H9 (cell line): ENCODE measurements at regions not wholly inside any gene's neighbourhood (a gene's known extent, or its start where the extent isn't known, plus 50 kb on each side); places are given as distances from the start of the nearest gene placed in this dataset.

Experiments
- DNase-seq: peaks from one replicate; pipeline ENCODE4 v3.0.0-alpha.2; 2017
- H2AFZ ChIP-seq: one replicate; pipeline ENCODE4 v1.6.1; 2013; ENCODE audit warnings: mild to moderate bottlenecking, low read length, control low read depth, moderate library complexity
- H2AK5ac ChIP-seq: 2 replicates; pipeline ENCODE4 v1.6.1; 2013; ENCODE audit warnings: low read length, control low read depth, mixed read lengths; ENCODE audit not compliant: insufficient read length
- H2BK120ac ChIP-seq: one replicate; pipeline ENCODE4 v1.6.1; 2013; ENCODE audit warnings: low read depth, mild to moderate bottlenecking, low read length, control low read depth, inconsistent platforms; ENCODE audit not compliant: poor library complexity, severe bottlenecking
- H2BK12ac ChIP-seq: 2 replicates; pipeline ENCODE4 v1.6.1; 2013; ENCODE audit warnings: low read length, control low read depth, mixed read lengths, low read depth; ENCODE audit not compliant: insufficient read length
- H2BK15ac ChIP-seq: 2 replicates; pipeline ENCODE4 v1.6.1; 2013; ENCODE audit warnings: low read depth, low read length, control low read depth
- H2BK20ac ChIP-seq: one replicate; pipeline ENCODE4 v1.6.1; 2013; ENCODE audit warnings: low read depth, mild to moderate bottlenecking, low read length, control low read depth, inconsistent platforms; ENCODE audit not compliant: poor library complexity, severe bottlenecking
- H2BK5ac ChIP-seq: 2 replicates; pipeline ENCODE4 v1.6.1; 2013; ENCODE audit warnings: low read length, control low read depth, mixed read lengths; ENCODE audit not compliant: insufficient read length
- H3K14ac ChIP-seq: 2 replicates; pipeline ENCODE4 v1.6.1; 2013; ENCODE audit warnings: low read length, control low read depth; ENCODE audit not compliant: insufficient read depth
- H3K18ac ChIP-seq: 2 replicates; pipeline ENCODE4 v1.6.1; 2013; ENCODE audit warnings: low read depth, mild to moderate bottlenecking, mixed read lengths, low read length, control low read depth; ENCODE audit not compliant: insufficient read length
- H3K23ac ChIP-seq: 2 replicates; pipeline ENCODE4 v1.6.1; 2013; ENCODE audit warnings: low read length, control low read depth, mixed read lengths, low read depth; ENCODE audit not compliant: insufficient read length
- H3K23me2 ChIP-seq: 2 replicates; pipeline ENCODE4 v1.6.1; 2013; ENCODE audit warnings: low read depth, mild to moderate bottlenecking, mixed read lengths, low read length, control low read depth; ENCODE audit not compliant: insufficient read length, poor library complexity, severe bottlenecking
- H3K27ac ChIP-seq: 2 replicates; pipeline ENCODE4 v1.5.1; 2013; ENCODE audit warnings: low read length, control low read depth, mixed read lengths, low read depth; ENCODE audit not compliant: insufficient read length
- H3K27me3 ChIP-seq: 2 replicates; pipeline ENCODE4 v1.6.1; 2013; ENCODE audit warnings: low read length, control low read depth, inconsistent platforms; ENCODE audit not compliant: insufficient read depth
- H3K4ac ChIP-seq: 2 replicates; pipeline ENCODE4 v1.6.1; 2013; ENCODE audit warnings: low read depth, mild to moderate bottlenecking, control low read depth, inconsistent platforms, low read length, moderate library complexity
- H3K4me1 ChIP-seq: 2 replicates; pipeline ENCODE4 v1.6.1; 2013; ENCODE audit warnings: low read length, control low read depth, inconsistent platforms; ENCODE audit not compliant: insufficient read depth
- H3K4me2 ChIP-seq: 2 replicates; pipeline ENCODE4 v1.6.1; 2013; ENCODE audit warnings: low read length, control low read depth, mixed read lengths; ENCODE audit not compliant: insufficient read length, insufficient read depth
- H3K56ac ChIP-seq: 2 replicates; pipeline ENCODE4 v1.6.1; 2013; ENCODE audit warnings: low read depth, mild to moderate bottlenecking, mixed read lengths, low read length, control low read depth; ENCODE audit not compliant: insufficient read length
- H3K79me1 ChIP-seq: 2 replicates; pipeline ENCODE4 v1.6.1; 2013; ENCODE audit warnings: low read depth, mild to moderate bottlenecking, moderate library complexity, low read length, control low read depth, inconsistent platforms; ENCODE audit not compliant: insufficient read depth, poor library complexity, severe bottlenecking
- H3K79me2 ChIP-seq: 2 replicates; pipeline ENCODE4 v1.6.1; 2013; ENCODE audit warnings: low read length, control low read depth, inconsistent platforms; ENCODE audit not compliant: insufficient read depth
- H3K9ac ChIP-seq: 2 replicates; pipeline ENCODE4 v1.6.1; 2013; ENCODE audit warnings: low read length, control low read depth, mixed read lengths; ENCODE audit not compliant: insufficient read length; ENCODE audit errors: extremely low read depth
- H3K9me3 ChIP-seq: one replicate; pipeline ENCODE4 v1.6.1; 2013; ENCODE audit warnings: low read depth, low read length, inconsistent platforms; ENCODE audit not compliant: control insufficient read depth
- H3T11ph ChIP-seq: one replicate; pipeline ENCODE4 v1.6.1; 2013; ENCODE audit warnings: mild to moderate bottlenecking, low read length, control low read depth, inconsistent platforms
- H4K20me1 ChIP-seq: one replicate; pipeline ENCODE4 v1.6.1; 2013; ENCODE audit not compliant: control insufficient read depth, insufficient read length, insufficient read depth
- H4K5ac ChIP-seq: 2 replicates; pipeline ENCODE4 v1.6.1; 2013; ENCODE audit warnings: low read depth, mild to moderate bottlenecking, mixed read lengths, low read length, control low read depth; ENCODE audit not compliant: insufficient read length
- H4K8ac ChIP-seq: replicated peaks from 2 replicates; pipeline ENCODE4 v1.6.1; 2013; ENCODE audit warnings: low read length, control low read depth, mixed read lengths, low read depth; ENCODE audit not compliant: insufficient read length
- H4K91ac ChIP-seq: 2 replicates; pipeline ENCODE4 v1.6.1; 2013; ENCODE audit warnings: low read depth, mild to moderate bottlenecking, moderate library complexity, mixed read lengths, low read length, control low read depth; ENCODE audit not compliant: insufficient read length
- H3K27ac Mint-ChIP-seq, 3 experiments: 2 replicates in 2 of 3; 3 replicates in 1 of 3; pipeline ENCODE4 v1.8.0; 2020 to 2021; ENCODE audit warnings: mixed read lengths in 3 of 3, mild to moderate bottlenecking in 1 of 3, moderate library complexity in 1 of 3
- H3K27me3 Mint-ChIP-seq: 2 replicates; pipeline ENCODE4 v1.8.0; 2021; ENCODE audit warnings: low read depth, mild to moderate bottlenecking, moderate library complexity, mixed read lengths
- H3K36me3 Mint-ChIP-seq, 3 experiments: 2 replicates in 2 of 3; 3 replicates in 1 of 3; pipeline ENCODE4 v1.8.0; 2020 to 2021; ENCODE audit warnings: low read depth in 3 of 3, mixed read lengths in 3 of 3; ENCODE audit not compliant: insufficient read depth in 1 of 3
- H3K4me1 Mint-ChIP-seq, 2 experiments: 2 replicates each; pipeline ENCODE4 v1.8.0; 2020; ENCODE audit warnings: mixed read lengths in 2 of 2
- H3K4me3 Mint-ChIP-seq, 2 experiments: 2 replicates in 1 of 2; 3 replicates in 1 of 2; pipeline ENCODE4 v1.8.0; 2020 to 2021; ENCODE audit warnings: mild to moderate bottlenecking in 2 of 2, mixed read lengths in 2 of 2, moderate library complexity in 1 of 2
- H3K9me3 Mint-ChIP-seq, 2 experiments: 2 replicates in 1 of 2; 3 replicates in 1 of 2; pipeline ENCODE4 v1.8.0; 2020; ENCODE audit warnings: mild to moderate bottlenecking in 2 of 2, mixed read lengths in 2 of 2, moderate library complexity in 1 of 2
- WGBS: extraction: QIAGEN DNeasy Blood & Tissue Kit; methylation state at CpG from one replicate; pipeline ENCODE4 v1.1.7; 2013; ENCODE audit warnings: missing lambda C conversion rate, low lambda C conversion rate, mixed read lengths; ENCODE audit not compliant: insufficient read length; ENCODE audit errors: extremely low coverage; 5-methylcytosine and 5-hydroxymethylcytosine counted together
- TF ChIP-seq, protein P1 (sequence below): fragments of 200-600 bp; sonication (generic); conservative IDR thresholded peaks from 3 replicates; pipeline ENCODE4 v1.8.0; 2021; ENCODE audit warnings: antibody characterized with exemption, mild to moderate bottlenecking

DNA sequence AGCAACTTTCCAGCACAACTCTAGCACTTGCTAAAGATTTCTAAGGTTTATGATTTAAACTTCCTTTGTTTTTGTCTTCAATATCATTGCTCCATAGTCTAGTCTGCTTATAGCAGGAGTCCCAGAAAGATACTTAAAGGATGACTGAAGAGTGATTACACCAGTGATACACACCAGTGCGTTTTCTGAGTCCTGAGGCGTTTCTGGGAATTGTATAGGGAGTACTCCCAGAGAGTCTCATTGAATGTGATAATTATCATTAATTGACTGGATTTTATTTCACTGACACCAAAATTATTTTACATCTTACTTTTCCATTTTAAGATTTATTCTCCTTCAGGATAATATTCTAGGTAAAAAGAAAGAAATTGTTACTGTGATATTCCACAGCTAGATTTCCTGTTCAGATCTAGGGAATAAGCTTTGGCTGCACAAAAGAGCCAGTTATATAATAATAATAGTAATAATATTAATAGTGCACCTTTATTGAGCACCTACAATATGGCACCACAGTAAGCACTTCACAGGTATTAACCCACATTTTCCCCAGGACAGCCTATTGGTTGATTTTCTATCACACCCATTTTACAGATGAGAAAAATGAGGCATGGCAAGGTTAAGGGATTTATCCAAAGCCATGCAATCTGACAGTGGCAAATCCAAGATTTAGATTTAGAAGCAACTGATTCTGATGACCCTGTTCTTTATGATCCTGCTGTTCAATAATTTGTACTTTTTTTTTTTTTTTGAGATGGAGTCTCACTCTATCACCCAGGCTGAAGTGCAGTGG is 62.6 kb downstream of the IRX5 start:
- no peak overlapping the region for H4K5ac ChIP-seq
- no peak overlapping the region for H4K8ac ChIP-seq
- Mint-ChIP-seq H3K27me3 (peaks cover 1% of the 10 kb centered on the region; the same call in 1 of the 2 replicates), H3K4me1 (peaks cover 0 to 3% of the 10 kb centered on the region in 2 experiments; a peak in 1 of 4 replicates), H3K36me3 (no peaks in the 10 kb centered on the region), H3K27ac (no peak overlapping the region), H3K9me3 (no peaks in the 10 kb centered on the region), H3K4me3 (no peak overlapping the region)
- no peak overlapping the region for H3K4ac ChIP-seq
- H3K27ac ChIP-seq = no peak overlapping the region
- H3T11ph ChIP-seq = no peak overlapping the region
- no peak overlapping the region for H4K91ac ChIP-seq
- TF ChIP-seq, protein P1, sequence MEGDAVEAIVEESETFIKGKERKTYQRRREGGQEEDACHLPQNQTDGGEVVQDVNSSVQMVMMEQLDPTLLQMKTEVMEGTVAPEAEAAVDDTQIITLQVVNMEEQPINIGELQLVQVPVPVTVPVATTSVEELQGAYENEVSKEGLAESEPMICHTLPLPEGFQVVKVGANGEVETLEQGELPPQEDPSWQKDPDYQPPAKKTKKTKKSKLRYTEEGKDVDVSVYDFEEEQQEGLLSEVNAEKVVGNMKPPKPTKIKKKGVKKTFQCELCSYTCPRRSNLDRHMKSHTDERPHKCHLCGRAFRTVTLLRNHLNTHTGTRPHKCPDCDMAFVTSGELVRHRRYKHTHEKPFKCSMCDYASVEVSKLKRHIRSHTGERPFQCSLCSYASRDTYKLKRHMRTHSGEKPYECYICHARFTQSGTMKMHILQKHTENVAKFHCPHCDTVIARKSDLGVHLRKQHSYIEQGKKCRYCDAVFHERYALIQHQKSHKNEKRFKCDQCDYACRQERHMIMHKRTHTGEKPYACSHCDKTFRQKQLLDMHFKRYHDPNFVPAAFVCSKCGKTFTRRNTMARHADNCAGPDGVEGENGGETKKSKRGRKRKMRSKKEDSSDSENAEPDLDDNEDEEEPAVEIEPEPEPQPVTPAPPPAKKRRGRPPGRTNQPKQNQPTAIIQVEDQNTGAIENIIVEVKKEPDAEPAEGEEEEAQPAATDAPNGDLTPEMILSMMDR = no peak
- no peaks in the 10 kb centered on the region for H3K79me1 ChIP-seq
- H2AFZ ChIP-seq = no peak overlapping the region
- no peak overlapping the region for H2BK5ac ChIP-seq
- no peak overlapping the region for H3K23ac ChIP-seq
- H2BK120ac ChIP-seq = no peak overlapping the region
- H3K18ac ChIP-seq = no peak overlapping the region
- no peaks in the 10 kb centered on the region for H3K27me3 ChIP-seq
- no peak overlapping the region for H2BK12ac ChIP-seq
- no peak overlapping the region for H2BK20ac ChIP-seq
- no peak overlapping the region for H3K14ac ChIP-seq
- H3K4me2 ChIP-seq = no peak overlapping the region
- H3K23me2 ChIP-seq = no peaks in the 10 kb centered on the region
- H2AK5ac ChIP-seq = no peak overlapping the region
- H3K4me1 ChIP-seq = no peaks in the 10 kb centered on the region
- no peaks in the 10 kb centered on the region for H3K9me3 ChIP-seq
- WGBS = no CpG with 5 or more reads among the region's 2 CpGs
- no peaks in the 10 kb centered on the region for H3K79me2 ChIP-seq
- no peak overlapping the region for H3K9ac ChIP-seq
- no peak overlapping the region for H3K56ac ChIP-seq
- no peak for DNase-seq
- H2BK15ac ChIP-seq = no peak overlapping the region
- no peaks in the 10 kb centered on the region for H4K20me1 ChIP-seq
